Dermis blood vessel endothelial cell (primary cell): ENCODE measurements at regions not wholly inside any gene's neighbourhood (a gene's known extent, or its start where the extent isn't known, plus 50 kb on each side); places are given as distances from the start of the nearest gene placed in this dataset.
"Not testable (repeated sequence)": the region's sequence is repeated elsewhere in the genome, so short reads cannot be mapped to it uniquely, and the experiment has no call there.

ENCODE experiments used
- DNase-seq: peaks from one replicate; pipeline ENCODE4 v3.0.0; 2010

DNA sequence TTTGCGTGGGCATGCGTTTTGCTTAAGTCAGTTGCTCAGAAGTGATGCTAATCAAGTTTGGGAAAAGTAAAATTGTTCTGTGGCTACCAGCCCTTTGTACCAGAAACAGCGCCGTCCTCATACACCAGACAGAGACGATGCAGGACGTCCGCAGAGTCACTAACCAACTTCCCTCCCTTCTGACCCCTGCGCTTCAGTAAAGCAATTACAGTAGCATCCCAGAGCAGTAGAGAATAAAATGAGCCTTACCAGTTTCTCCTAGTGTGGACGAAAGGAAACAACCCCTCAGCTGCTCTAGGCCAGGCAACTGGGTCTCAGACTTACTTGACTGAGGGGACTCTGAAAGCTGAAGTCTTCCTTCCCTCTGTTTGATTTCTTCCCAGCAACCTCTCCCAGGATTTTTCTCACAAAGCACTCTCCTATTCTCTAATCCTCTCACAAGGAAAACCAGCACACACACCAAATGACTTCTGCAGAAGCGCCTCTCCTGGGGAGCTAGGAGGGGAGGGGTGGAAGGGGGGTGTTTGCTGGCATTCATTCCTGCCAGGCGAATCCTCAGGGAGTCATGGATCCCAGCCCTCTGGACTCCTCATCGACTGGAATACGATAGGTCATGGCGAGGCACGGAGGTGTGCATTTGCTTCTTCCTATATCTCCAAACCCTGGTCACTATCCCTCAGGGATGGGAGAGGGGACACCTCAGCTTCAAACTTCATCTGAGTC is 56.0 kb upstream of the MID1 start:
- no peak for DNase-seq

DNA sequence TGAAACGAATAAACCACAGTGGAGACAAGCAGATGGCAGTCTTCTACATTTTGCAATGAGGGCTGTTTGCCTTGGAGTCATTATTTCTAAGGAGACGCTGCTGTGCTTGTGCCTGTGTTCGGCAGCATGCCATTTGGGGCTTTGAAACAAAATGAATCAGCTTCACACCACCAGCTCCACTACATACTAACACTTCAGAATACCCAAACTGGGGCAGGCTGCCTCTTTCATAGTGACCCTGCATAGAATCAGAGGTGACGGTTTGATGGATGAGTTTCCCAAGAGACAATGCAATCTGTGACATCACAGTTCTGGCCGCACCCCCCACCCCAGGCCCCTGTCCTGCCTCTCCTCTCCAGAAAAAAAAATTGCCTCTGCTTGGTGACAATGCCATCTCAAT is 57.1 kb upstream of the MID1 start:
- no peak for DNase-seq

DNA sequence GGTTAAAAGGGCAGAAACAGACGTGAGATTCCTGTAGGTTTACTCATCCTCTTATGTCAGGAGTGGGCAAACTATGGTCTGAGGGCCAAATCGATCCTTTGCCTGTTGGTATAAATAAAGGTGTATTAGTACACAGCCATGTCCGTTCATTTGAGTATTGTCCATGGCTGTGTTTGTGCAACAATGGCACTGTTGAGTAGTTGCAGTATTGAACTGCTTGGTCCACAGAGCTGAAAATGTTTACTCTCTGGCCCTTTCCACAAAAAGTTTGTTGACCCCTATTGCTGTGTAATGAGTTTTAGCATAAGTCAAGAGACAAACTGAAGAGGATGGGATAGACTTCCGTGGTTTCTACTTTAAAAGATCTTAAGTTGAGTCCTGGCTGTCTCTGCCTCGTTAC is 59.0 kb upstream of the MID1 start:
- DNase-seq, result no peak

DNA sequence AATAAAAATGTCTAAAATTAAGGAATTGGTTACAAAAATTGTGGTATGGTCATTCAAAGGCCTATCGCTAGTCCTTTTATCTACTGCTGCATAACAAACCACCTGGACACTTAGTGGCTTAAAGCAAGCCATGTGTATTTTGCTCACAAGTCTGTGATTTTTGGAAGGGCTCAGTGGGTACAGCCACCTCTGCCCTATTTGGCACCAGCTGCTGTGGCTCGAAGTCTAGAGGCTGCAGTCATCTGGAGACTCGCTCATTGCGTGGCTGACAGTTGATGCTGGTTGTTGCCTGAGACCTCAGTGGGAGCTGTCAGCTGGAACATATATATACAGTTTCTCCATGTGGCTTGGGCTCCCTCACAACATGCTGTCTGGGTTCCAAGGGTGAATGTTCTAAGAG is 60.8 kb upstream of the MID1 start:
- DNase-seq, result no peak

DNA sequence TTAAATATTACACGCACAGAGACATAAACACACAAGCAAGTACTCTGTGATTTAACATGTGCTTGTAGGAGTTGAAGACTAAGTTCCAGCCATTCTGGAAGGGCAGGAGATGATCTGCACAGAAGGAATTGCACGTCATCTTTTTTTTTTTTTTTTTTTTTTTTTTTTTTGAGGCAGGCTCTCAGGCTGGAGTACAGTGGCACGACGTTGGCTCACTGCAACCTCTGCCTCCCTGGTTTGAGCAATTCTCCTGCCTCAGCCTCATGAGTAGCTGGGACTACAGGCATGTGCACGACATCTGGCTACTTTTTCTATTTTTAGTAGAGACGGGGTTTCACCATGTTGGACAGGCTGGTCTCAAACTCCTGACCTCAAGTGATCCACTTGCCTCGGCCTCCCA is 63.2 kb upstream of the MID1 start:
- DNase-seq, result not testable (repeated sequence)

DNA sequence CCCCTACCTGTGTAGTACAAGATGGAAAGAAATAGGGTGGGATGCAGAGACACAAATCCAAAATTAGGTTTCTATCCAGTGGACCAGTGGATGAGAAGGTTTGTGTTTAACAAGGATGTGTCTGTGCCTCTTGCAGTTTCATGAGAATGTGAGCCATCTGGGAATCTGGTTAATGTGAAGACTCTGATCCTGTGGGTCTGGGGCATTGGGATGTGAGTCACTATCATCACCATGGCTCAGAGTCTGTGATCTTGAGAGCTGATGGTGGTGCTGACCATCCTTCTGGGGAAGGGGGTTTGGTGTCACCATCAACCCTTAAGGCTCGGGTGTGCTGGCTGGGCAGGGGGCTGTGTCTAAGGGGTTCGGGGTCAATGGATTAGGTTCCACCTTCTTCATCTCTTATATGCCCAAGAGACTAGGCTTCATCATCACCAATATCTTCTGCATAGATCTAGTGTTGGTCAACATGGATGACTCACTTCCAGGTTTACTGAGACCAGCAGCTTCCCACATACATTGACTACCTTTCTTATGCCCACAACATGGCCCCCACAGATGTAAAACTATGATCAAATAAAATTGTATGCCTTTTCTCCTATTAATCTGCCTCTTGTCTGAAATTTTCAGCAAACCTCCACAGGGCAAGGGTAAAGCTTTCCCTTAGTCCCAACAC is 65.7 kb upstream of the MID1 start:
- DNase-seq, result no peak

DNA sequence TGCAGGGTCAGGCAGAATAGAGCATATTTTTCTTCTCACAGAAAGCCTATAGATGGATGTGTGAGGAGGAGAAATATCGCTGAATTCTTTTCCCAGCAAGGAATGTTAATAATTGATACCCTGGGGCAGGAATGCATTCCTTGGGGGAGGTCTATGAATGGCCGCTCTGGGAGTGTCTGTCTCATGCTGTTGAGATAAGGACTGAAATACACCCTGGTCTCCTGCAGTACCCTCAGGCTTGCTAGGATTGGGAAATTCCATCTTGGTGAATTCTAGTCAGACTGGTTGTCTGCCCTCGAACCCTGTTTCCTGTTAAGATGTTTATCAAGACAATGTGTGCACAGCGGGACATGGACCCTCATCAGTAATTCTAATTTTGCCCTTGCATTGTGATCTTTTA is 71.4 kb upstream of the MID1 start:
- DNase-seq, result not testable (repeated sequence)

DNA sequence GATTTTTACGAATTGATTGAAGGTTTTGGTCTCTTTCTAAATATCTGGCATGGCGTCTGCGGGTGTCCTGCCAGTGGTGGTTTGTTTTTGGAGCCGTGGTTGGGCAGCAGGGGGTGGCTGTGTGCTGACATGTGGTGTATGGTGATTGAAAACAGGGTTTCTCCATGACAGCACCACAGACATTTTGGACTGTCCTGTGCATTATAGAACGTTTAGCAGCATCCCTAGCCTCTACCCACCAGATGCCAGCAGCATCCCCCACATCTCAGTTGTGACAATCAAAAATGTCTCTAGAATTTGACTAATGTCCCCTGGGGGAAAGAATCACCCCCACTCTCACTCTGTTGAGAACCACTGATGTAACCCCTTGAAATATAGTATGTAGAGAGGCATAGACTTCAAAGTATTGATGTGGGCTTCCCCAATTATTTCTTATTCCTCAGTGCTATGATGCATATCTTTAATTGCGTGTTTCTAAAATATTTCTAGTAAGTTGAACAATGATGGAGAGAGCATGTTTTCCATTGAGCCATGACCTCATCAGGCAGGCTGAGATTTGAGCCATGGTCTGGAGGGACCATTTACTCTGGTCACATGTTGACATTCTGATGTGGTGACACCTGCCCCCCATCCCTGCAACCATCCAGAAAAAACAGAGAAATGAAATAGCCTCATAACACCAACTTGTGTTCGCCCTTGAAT is 77.4 kb upstream of the MID1 start:
- DNase-seq, result no peak

DNA sequence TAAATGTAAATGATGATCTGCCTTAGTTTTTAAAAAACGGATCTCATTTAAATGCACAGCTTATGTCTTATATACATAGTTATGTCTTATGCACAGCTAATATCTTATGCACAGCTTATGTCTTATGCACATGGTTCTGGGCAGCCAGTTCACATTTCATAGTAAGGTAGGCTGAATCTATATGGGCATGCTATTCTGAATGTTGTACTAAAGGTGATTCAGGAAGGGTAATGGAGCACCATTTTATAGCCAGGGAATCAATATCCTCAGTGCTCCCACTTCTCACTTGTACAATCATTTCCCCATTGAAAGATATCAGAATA is 77.9 kb upstream of the MID1 start:
- DNase-seq, result no peak

DNA sequence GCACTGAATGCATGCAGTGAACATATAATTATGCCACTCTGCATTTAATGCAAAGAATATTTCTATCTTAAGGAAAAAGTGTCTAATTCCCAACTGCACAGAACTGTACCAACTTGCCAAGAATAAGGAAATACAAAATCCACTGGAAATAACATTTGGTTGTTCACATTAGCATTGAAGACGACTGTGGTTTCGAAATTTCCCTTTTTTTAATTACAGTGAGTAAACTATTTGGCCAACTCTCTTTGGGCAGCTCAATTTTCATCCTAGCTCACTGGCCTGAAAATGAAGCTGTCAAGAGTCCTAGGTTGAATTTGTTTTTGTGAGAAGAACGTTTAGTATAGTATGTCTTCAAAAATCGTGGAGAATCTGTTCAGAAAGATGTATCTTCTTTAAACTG is 81.6 kb upstream of the MID1 start:
- no peak for DNase-seq

DNA sequence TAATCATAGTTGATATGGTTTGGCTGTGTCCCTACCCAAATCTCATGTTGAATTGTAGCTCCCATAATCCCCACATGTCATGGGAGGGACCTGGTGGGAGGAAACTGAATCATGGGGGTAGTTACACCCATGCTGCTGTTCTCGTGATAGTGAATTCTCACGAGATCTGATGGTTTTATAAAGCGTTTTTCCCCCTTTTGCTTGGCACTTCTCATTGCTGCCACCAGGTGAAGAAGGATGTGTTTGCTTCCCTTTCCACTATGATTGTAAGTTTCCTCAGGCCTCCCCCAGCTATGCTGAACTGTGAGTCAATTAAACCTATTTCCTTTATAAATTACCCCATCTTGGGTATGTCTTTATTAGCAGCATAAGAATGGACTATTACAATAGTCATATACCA is 86.0 kb upstream of the MID1 start:
- not testable (repeated sequence) for DNase-seq

DNA sequence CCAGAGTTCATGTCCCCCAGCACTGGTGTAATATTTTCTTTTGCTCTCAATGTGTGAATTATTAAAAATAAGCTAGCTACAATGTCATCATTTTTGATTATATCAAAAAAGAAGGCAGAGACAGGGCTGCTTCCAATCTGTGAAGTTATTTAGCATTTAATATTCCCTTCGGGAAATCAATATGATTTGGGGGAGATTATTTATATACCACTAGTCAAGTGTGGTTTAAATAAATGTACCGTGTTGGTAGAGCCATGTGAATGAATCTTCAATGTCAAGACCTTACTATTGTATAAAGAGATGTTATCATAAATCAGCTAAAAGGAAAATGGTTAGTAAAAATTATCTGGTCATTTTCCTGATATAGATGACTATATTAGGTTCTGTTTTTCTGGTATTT is 87.4 kb upstream of the MID1 start:
- no peak for DNase-seq

DNA sequence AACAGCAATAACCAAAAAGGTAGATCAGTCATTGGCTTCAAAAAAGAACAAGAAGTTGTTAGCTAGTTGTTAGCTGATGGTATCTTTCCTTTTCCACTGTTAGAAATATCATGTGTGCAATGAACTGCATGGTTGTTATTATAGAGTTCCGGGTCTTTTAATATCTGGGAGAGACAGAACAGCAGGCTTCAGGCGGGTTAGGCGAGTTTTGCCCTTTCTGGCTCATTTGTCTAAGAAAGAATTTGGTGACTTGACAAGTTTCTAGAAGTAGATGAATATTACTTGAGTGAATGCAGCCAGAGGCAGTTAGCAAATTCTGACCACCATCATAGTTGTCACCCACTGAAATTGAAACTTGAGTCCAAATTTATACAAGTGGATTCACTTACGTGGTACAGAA is 88.9 kb upstream of the MID1 start:
- no peak for DNase-seq

DNA sequence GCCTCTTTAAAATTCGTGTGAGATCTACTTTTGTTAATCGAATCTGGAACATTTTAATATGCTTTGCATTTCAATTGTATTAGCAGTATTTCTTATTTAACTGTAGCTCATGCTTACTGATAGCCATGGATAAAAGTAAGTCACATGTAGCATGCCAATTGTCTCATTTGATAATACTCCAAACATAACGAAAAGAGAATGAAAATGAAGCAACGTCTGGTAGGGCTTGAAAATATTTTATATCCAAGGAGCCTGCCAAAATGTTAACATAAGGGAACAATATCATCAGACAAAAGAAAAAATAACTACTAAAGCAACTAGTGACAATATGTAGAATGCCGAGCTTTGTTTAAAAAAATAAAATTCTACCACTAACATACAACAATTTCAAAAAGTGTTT is 94.1 kb upstream of the MID1 start:
- DNase-seq, result no peak

DNA sequence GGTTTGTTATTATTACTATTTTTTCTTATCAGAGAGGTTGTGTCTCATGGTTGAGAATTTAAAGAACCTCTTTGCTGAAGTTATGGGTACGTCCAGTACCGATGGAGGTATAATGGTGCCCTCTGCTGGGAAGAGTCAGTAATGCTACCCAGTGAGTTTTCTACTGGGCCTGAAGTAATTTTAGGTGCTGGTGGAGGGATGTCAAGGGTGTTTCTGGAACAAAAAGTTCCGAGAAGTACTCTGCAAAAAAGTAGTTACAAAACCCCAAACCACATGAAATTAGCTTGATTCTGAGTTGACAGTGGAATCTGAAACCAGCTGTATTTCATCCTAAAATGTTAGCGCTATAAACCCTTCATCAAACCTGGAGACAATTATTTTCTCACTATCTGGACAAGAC is 102.5 kb upstream of the MID1 start:
- DNase-seq, result peak; percentile 64

DNA sequence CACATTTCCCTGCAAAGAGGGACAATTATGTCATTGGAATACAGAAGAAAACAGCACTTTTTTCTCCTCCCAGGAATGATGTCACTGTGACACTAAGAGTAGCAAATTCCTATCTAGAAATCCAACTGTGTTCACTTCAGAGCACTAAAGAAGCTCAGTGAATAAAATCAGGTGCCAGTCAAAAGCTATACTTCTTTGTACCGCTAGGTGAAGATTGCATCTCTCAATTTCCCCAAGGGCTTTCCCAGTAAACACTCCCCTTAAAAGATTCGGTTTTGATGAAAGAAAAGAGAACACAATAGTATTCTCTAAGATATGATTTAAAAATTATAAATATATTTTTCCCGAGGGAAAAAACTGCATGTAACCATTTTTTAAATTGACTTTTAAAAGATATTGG is 104.7 kb upstream of the MID1 start:
- DNase-seq, result peak; percentile 17

DNA sequence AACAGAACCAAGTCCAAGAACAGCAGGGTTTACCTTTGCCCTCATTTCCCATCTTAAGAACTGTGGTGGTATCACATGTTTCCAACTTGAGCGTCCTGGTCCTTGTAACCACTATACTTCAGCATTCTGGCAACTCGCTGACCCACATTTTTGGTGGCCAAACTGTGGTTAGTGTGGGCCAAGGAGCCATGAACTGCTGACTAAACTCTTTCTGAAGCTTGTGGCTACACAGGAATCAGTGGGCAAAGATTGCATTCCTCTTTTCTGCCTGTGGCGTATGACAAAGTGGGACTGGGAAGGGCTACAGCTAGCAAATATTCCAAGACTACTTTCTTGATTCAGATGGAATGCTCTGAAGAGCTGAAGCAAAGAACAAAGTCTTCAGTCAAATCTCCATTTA is 106.3 kb upstream of the MID1 start:
- DNase-seq, result no peak

DNA sequence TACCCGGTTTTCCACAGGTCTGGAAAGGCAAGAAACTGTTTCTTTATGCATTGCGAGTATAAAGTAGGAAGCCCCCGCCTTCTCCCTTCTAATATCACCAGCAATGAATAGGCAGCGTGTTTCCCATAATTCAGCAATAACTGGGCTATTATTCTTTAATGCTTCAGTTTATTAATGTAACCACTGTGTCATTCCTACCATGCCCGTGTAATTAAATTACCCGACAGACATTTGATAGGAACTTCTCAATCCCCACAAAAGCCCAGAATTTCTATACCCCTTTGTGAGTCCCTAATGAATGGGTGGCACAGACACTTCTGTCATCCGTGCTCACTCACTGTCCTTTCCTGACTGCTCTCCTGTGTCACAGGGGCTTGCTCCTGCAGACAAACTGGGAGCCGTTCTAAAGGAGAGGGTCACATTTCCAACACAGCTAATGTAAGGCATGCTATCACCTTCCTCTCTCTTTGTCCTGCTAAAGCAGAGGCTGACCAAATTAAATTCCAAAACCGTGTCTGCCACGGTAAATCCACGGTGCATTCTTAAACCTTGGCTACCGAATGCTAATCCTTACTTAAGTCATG is 108.5 kb upstream of the MID1 start:
- no peak for DNase-seq

DNA sequence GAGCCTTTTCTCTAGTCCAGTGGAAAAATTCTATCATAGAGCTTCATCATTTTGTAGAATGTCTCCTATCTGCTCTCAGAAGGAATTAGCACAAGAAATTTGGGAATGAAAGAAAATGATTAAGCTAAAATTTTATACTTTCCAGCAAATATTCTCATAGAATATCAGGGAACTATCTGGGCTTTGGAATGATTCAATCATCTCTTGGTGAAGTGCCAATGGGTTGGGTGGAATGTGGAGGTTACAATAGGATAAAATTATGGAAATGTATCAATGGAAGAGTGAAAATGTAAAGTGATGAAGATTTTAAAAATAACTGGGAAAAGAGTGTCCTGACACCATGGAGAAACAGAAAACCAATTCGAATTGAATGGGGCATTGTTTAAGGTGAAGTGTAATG is 119.0 kb upstream of the MID1 start:
- no peak for DNase-seq

DNA sequence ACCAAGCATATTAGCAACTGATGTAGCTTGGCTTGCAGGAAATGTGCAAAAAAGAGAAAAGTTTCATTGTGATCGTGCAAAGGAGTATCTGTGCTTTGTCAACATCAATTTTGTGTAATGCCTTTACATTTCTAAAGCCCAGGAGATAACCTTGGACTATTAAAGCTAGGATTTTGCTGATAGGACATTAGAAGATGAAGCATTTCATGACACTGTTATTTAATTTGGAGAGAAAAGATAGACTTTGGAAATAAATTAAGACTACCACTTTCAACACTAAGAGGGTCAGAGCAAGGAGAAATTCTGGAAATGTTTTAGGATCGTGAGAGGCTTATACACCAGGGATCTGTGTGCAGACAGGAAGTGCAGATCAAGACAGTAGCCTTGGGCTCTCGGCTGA is 120.6 kb upstream of the MID1 start:
- DNase-seq, result no peak

DNA sequence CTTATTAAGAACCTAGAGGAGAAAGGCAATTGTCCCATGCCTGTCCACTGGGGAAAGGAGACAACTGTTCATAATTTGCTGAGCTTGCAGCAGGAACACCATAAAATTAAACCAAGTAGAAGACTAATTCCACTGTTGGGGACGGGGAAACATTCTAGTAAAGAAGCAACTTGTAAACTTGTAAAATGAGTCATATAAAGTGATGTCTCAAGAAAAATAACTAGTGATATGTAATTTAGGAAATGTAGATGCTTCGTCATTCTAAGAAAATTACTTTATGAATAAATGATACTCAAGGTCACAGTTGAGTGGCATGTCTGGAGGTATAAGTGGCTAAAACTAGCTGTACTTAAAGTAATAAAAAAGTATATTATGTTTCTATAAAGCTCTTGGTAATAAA is 121.2 kb upstream of the MID1 start:
- DNase-seq, result no peak

DNA sequence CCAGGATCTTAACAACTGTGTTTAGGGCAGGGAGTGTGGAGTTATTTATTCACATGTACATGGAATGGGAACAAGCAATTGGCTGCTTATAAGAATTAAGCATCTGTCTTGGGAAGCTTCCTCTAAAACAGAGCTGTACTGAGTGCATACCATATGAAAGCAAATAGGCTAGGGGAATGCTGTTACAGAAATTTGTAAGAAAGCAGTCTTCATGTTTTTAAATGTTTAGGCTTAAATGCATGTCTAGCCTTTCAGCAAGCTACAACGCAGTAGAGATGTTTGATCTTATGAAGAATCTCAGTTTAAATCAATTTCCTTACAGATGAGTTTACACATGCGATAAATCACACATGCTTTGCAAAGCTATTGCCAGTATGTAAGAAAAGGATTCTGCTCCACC is 123.1 kb upstream of the MID1 start:
- no peak for DNase-seq

DNA sequence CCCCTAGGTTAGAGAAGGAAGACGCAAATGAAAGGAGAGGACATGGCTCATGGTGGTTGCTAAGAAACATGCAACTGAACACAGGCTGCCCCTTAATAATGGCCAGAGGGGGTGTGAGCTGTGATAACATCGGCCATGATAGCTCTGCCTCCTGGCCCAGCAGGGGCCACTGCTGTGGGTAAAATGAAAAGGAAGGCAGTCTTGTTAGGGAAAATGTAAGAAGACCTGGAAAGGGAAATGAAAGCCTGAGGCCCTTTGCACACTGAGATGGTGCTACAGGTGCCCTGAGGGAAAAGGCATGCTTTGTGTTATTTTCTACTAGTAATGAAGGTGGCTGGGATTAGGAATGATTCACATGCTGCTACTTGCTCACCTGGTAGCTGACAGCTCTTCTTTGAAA is 123.6 kb upstream of the MID1 start:
- DNase-seq, result no peak

DNA sequence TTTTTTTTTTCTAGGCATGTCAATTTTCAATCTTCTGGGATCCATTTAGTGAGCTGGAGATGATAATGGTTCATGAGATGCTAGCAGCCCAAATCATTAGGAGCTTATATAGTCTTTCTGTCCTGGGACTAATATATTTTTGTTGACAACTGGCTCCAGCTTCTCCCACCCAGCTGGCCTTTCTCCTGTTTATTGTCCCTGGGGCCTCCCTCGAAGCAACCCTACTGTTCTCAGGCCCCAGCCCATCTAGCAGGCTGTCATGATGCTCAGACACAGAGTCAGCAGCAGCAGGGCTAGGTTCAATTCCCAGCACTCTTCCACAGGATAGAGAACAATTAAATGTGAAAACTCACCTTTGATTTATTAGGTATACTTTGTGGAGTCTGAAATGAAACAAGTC is 127.6 kb upstream of the MID1 start:
- no peak for DNase-seq
